COLO829 (cell line): ENCODE measurements at regions not wholly inside any gene's neighbourhood (a gene's known extent, or its start where the extent isn't known, plus 50 kb on each side); places are given as distances from the start of the nearest gene placed in this dataset.

Source experiments
- DNase-seq: peaks from one replicate; pipeline ENCODE4 v3.0.0; 2012; ENCODE audit warnings: low spot score

DNA sequence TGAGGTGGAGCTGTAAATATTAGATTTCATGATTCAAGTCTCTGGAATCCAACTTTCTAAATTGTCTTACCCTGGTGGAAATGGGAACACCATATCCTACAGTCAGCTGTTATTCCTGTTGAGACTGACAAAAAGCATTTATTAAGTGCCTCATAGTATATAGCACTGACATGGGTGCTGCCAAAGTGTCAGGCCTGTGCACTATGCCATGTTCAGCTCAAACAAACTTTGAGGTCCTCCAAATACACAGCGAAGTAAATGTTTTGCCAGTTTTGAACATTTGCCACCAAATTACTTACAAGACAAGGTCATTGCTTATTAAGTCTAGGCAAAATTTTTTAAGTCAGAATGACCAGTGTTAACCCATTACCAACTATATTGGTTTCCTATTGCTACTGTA lies 162.9 kb upstream of the SLC25A13 start:
- DNase-seq: no peak

DNA sequence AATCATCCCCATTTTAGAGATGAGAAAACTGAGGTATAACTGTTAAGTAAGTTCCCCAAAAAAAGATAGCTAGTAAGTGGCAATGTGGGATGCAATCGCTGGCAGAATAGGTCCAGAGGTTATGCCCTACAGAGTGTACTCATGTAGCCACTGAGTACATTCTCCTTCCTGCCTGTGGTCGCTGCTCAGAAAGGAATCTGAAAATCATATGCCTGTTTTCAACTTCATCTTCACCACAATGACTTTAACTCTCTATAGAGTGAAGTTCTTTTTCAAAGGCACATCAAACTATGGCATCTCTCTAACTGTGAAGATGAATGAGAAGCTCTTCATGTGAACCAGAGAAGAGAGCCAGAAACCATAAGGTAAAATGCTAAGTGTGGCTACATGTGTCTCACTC lies 162.2 kb upstream of the SLC25A13 start:
- DNase-seq: no peak

DNA sequence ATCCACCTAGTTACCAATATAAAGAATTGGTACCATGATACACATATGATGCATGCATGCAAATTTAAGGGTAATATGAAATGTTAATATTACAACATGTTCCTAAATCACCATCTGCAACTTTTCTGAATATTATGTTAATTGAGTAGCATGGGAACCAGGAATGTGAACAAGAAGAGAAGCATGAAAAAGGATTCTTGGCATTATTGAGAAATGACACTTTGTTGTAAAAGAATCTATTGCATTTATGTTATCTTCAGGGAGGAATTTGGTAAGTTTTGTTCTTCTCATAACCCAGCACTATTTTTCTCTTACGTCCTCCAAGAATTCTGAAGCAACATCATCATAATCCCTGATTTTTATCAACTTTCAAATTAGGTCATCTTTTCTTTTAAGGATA lies 159.9 kb upstream of the SLC25A13 start:
- no peak for DNase-seq

DNA sequence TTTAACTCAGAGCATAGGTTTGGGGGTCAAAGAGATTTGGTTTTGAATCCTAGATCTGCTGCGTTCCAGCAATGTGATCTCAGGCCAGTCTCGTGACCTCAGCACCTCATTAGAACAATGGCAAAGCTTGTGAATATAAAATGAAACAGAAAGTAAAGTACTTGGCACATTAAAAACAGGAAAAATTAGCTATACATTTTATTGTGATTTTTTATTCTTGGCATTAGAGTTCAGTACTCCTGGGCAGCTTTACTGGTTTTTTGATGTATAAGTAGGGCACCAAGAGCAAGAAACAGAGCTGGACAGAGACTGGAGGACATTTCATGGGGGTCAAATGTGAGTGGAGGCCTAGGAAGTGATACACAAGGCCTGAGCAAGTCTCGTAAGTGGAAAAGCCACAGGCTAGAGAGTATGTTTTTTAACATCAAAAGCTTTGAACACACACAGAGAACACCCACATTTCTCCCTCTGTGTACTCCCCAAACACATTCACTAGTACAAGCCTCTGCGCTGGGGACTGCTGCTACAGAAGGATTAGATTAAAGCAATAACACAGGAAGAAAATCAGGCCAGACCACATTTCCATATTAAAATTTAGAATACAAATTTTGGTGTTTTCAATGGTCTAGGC lies 157.2 kb upstream of the SLC25A13 start:
- DNase-seq: no peak

DNA sequence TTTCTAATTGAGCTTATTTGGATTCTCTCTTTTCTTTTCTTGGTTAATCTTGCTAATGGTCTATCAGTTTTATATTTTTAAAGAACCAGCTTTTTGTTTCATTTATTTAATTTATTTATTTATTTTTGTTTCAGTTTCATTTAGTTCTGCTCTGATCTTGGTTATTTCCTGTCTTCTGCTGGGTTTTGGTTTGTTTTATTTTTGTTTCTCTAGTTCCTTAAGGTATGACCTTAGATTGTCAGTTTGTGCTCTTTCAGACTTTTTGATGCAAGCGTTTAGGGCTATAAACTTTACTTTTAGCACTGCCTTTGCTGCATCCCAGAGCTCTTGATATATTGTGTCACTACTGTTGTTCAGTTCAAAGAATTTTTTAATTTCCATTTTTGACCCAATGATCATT lies 149.7 kb upstream of the SLC25A13 start:
- DNase-seq: no peak

DNA sequence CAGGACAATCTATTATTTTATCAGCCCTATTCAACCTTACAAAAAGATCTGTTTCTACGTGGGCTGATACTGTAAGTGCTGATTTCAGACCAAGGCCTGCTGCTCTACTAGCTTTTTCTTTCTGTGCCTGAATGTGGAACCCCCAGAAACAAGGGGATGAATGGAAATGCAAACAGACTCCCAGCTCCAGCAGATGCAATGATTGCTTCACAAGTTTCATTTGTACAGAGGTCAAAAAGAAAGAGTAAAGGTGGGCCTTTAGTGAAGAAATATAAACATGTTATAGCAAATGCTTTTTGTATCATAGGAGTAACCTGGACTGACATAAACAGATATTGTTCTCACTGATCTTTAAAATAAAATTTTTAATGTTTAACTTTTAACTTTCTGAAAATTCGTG lies 130.2 kb upstream of the SLC25A13 start:
- DNase-seq: no peak

DNA sequence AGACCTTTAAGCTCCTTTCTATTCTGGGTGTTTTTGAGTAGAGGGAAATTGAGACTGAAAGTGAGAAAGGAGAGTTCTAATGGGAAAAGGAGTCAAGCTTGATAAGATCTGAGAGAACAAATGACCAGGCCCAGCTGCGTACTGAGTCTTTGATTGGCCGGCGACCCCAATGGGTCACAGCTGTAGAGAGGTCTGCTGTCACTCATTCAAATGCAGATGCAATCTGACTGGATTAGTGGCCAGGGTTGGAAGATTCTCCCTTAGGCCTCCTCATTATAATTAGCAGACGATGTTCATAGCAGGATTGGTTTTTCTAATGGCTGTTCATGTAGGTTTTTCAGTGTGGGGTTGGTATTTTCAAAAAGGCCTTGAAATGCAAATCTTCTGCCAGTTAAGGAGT lies 127.2 kb upstream of the SLC25A13 start:
- no peak for DNase-seq

DNA sequence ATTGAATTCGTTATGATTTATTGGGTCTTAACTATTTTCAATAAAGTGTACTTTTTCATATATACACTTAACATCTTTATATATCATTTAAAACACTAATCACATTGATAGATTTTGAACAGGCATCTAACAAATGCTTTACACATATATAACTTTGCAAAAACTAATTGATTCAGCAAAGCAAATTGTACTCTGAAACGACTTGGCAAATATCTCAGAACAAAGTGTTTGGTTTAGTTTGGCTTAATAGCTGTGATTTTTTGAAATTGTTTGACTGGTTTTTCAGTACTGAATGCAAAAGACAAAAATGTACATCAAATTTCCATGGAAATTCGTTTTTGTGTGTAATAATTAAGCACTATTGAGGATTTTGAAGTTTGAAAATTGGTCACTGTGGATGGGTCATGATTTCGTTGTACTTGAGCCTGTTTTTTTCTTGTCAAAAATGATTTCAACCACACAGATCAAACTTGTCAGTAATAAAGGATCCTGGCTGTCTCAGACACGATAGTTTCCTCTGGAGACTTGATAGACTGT lies 125.3 kb upstream of the SLC25A13 start:
- no peak for DNase-seq

DNA sequence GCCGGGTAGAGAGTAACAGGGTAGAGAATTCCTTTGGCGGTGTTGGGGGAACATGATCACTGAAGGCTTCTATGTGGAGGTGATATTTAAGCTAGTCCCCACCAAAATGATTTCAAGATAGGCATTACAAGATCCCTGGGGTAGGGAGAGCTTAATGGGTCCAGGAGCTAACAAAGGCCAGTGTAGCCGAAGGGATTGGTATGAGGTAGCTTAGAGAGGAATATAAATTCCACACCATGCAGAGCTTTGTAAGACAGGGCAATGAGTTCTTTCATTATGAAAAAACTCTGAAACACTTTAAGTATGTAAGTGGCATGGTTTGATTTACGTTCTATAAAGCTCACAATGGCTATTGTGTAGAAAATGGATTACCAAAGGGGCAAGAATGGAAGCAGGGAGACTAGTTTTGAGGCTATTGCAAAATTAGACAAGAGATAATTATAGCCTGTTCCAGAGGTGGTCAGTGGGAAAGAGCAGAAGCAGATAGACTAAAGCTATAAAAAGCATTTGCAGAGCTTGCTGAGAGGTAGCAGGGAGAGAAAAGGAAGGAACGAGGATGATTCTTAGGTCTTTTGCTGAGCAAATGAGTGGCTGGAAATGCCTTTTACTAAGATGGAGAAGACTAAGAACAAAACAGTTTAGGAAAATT lies 119.7 kb upstream of the SLC25A13 start:
- DNase-seq: no peak

DNA sequence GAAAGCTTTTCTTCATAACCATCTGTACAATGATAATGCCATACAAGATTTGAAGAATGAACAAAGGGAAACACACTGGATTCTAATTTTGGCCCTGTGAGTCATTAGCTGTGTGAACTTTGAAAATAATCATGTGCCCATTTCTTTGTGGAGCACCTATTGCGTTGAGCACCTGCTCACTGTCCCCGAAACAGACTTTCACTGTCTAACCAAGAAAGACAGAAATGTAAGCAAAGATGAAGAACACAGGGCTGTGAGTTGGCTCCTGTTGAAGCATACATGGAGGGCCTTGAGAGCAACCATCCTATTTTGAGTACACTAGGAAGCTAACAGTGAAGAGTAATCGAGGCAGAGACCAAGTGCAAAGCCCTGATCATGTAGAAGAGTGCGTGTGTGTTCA lies 118.4 kb upstream of the SLC25A13 start:
- DNase-seq: no peak

DNA sequence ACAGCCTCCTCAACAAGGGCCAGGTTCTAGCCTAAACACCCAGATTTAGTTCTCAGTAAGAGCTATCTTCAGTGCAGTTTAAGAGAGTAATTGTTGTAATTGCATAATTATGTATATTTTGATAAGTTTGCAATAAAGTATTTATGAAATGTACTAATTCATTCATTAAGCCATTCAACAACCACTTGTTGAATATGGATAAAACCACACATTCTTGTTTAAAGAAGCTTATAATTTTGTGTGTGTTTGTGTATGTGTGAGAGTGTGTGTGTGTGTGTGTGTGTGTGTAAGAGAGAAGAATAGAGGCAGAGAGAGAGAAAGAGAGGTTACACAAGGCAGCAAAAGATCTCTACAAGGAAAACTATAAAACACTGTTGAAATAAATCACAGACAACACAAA lies 115.0 kb upstream of the SLC25A13 start:
- no peak for DNase-seq

DNA sequence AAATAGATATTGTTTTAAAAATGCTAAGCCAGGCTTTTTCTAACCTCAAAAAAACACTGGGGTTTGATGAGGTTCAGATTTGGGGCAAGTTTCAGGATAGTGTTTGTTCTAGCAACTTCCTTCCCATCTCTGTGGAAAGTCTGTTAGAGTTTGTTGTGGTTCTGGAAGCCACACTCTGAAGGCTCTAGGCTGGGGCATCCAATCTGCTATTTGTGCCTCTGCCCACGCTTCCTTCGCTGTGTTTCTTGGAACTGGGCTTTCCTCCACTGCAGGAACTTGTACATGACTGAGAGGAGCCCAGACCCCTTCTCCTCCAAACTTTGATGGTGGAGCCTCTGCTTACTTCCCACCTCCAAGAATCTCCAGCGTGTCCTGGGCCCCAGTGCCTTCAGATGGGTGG lies 108.5 kb upstream of the SLC25A13 start:
- DNase-seq: no peak

DNA sequence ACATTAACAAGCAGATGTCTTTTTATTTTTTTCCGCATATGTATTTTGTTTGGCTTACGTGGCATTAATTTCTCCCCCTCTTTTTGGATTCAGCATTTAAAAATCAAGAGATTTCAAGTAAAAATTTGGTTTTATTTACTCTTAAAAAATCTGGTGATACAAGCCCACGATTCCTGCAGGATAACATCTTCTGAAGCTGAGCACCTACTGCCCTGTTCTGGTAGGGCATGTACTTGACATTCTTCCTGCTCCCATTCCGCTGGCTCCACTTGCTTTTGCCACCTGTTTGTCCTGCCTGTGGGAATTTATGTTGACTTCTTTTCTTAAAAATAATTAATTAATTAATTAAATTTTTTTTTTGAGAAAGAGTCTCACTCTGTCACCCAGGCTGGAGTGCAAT lies 105.2 kb upstream of the SLC25A13 start:
- no peak for DNase-seq

DNA sequence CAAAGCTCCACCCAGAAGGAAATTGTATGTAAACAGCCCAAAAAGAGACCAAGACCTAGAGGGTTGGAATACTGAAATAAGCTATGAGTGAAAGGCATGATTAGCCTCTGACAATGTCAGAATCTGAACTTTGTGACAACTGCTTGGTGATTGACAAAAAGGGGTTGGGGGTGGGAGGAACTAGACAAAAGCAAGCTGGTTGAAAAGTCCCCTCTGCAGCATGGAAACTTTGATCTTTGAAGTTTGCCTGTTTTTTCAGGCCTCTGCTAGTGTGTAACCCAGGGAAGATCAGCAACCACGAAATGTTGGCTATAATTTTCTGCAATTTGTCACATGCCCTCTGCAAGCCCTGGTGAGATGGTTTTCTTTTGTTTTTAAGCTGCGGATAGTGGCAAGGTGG lies 104.8 kb upstream of the SLC25A13 start:
- DNase-seq: no peak

DNA sequence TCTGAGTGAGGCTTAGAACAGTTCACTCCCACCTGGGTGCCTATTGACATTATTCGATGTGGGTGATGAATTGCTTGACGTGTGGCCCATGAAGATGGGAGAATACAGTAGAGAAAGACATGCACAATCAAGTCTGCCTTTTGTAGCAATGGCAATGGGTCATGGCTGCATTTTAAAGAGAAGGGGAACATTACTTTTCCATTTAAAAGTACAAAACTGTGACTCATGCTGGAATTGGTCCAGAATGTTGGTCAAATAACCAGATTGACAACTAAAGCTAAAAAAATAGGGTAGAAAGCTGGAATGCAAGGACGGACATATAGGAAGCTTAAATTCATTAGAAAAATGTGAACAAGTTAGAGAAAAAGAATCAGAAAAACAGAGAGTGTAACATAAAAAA lies 104.1 kb upstream of the SLC25A13 start:
- peak; percentile 39 for DNase-seq

DNA sequence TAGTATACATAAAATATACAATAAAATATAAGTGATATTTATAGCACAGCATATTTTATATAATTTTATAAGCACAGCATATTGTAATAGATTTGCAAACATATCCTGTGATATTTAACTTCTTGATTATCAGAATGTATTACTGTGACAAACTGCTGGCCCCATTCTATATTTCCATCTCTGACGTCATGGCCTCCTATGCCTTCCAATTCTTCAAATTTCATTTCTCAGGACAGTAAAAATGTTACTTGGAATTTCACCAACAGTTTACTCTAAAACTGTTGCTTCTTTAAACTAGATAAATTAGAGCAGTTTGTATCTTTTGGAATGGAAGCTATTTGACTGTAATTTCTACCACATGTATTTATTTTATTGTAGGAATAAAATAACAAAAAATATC lies 102.5 kb upstream of the SLC25A13 start:
- DNase-seq: no peak

DNA sequence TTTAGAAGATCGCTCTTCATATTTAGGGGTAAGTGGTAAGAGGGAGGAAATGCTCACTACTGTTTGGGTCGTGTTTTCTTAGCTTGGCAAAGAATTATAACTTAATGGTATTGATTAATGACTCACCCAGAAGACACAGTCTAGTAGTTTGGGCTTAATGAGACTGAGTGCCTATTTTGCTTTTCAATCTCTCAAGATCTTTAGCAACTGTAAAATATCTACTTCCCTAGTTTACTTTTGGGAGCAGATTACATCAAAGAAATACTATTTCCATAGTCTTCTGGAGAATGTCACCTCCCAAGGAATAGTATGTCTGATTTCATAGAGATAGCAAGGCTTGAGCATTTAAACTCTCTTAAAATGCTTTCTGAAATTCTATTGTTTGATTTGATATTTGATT lies 100.5 kb upstream of the SLC25A13 start:
- no peak for DNase-seq

DNA sequence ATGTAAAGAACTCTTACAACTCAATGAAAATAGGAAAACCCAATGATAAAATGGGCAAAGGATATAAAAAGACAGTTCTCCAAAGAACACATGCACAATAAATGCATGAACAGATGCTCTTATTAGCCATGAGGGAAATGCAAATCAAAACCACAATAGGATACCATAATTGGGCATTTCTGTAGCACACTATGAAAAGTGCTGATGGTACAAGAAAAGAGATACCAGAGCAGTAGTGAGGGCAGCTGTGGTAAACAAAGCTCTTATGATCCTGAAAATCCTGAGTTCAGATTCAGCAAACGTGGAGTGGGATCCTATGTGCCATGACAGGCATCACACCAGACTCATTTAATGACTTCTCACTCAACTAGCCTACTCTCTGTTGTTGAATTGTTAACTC lies 96.7 kb upstream of the SLC25A13 start:
- no peak for DNase-seq

DNA sequence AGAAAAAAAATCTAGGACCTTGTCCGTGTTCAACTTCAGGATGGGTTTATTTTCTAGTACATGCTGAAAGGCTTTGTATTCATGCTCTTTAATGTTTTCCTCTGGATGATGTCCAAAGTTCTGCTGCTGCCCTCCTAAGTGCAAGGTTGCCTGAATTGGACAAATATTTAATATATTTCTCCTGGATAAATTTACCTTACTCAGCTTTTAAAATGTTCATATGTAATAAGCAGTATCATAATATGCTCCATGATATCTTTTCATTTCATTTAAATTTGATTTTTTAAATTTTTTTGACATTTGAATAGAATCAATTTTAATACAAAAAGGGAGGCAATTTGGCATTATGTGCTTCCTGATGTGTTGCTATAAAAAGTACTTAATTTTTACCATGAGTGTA lies 95.9 kb upstream of the SLC25A13 start:
- DNase-seq: no peak

DNA sequence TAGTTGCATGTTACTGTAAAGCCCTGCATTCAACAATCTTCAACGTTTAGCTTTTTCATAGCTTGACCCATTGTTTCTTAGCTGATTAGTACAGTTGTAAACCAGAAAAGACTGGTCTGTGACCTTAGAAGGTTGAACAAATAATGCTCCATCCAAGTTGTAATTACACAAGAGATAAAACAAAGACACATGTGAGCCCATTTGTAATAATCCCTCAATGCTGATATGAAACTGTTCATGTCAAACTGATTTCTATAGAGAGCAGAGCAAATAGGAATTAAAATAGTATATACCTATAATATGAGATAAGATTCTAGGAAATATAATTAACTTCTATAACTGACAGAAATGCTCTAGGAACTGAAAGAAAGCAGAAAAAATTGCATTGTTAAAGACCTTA lies 94.7 kb upstream of the SLC25A13 start:
- no peak for DNase-seq

DNA sequence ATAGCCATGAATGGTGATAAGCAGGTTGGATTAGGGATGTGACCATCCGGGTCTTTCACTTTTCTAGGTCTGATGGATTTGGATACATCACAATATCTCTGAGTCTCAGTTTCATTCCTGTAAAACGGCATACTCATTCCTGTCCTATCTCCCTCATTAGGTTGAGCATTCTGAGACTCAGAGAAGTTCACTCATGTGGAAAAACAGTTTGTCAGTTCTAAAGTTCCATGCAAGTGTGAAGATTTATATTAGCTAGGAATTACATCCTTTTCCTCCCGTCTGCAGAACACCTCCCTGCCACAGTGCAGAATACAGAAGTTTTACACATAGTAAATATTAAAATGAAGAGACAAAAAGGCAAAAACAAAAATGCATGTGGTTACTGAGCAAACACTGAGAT lies 94.2 kb upstream of the SLC25A13 start:
- DNase-seq: no peak

DNA sequence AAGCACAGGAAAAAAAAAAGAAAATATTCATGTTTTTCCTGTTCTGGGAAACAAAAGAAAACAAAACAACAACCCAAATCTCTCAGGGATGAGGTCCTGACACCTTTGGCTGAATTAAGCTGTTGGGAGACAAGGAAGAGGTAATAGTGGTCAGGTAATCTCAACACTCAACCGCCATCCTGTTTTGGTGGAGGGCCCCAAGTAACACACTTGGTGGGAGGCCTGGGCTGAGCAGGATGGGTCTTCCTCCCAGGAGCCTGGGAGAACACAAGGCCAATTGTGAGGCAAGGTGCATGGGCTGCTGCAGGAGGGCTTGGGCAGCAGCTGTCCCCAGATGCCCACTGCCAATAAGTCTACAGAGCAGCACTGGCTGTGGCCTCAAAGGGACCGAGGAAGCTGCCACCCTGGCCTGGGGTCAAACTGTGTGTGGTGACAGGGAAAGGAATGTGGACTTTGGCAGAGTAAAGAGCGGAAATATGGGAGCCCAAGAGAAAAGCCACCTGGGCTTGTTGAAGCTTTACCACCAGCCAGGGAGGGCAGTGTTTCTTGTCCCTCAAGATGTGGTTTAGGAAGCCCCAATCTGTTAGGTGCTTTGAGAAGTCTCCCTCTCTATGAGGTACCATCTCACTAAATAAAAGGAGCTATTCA lies 93.5 kb upstream of the SLC25A13 start:
- no peak for DNase-seq

DNA sequence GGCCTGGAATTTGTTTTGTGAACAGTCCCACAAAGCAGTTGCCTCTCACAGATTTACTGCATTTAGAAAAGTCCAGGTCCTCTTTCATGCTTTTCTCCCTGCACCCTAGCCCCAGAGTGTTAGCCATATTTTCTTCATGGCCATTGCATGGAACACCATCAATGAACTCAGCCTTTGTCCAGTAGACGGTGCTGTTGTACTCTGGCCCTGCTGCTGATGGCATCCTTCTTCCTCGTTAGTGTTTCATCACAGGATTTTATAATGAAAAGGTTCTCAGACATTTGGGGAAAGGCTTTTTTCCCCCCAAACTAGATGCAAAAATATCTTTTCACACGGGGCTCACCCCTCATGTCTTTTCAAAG lies 93.0 kb upstream of the SLC25A13 start:
- peak; percentile 68 for DNase-seq
